SK-N-SH treated with all-trans-retinoic acid at 6 μM for 48 hours (cell line): ENCODE measurements at regions not wholly inside any gene's neighbourhood (a gene's known extent, or its start where the extent isn't known, plus 50 kb on each side); places are given as distances from the start of the nearest gene placed in this dataset.
A peak's percentile ranks its signal among the peaks of the same experiment; 100 is the strongest.

ENCODE experiments used
- ATAC-seq: fragments of 200-7000 bp; cut with Tn5 transposase; 3 replicates; pipeline ENCODE4 v1.9.1; 2020; ENCODE audit warnings: mild to moderate bottlenecking, moderate library complexity
- ARNTL ChIP-seq: fragments of 450-650 bp; formaldehyde crosslinking; IDR thresholded peaks from 2 replicates; pipeline ENCODE4 v1.5.0; 2020; ENCODE audit warnings: low read depth, mild to moderate bottlenecking, moderate library complexity, borderline replicate concordance
- CREB5 ChIP-seq: fragments of 250-450 bp; sonication (Bioruptor Pico); IDR thresholded peaks from 2 replicates; pipeline ENCODE4 v1.5.1; 2020; ENCODE audit warnings: low read depth, mild to moderate bottlenecking, moderate library complexity
- CSDC2 ChIP-seq: fragments of 250-450 bp; sonication (Bioruptor Pico); IDR thresholded peaks from 2 replicates; pipeline ENCODE4 v1.5.0; 2020; ENCODE audit warnings: mild to moderate bottlenecking, moderate library complexity
- CSRNP3 ChIP-seq: fragments of 250-450 bp; sonication (Bioruptor Pico); IDR thresholded peaks from 2 replicates; pipeline ENCODE4 v1.5.1; 2021; ENCODE audit warnings: mild to moderate bottlenecking, moderate library complexity
- ESRRG ChIP-seq: fragments of 250-450 bp; sonication (Bioruptor Pico); IDR thresholded peaks from 2 replicates; pipeline ENCODE4 v1.6.1; 2021; ENCODE audit warnings: mild to moderate bottlenecking
- GLIS3 ChIP-seq: fragments of 250-450 bp; sonication (Bioruptor Pico); IDR thresholded peaks from 2 replicates; pipeline ENCODE4 v1.5.0; 2020; ENCODE audit warnings: mild to moderate bottlenecking, moderate library complexity
- OSR1 ChIP-seq: fragments of 250-450 bp; sonication (Bioruptor Pico); IDR thresholded peaks from 2 replicates; pipeline ENCODE4 v1.8.0; 2022; ENCODE audit warnings: moderate library complexity, mild to moderate bottlenecking, inconsistent platforms
- PATZ1 ChIP-seq: fragments of 250-450 bp; sonication (Bioruptor Pico); IDR thresholded peaks from 2 replicates; pipeline ENCODE4 v1.8.0; 2020; ENCODE audit warnings: mild to moderate bottlenecking, moderate library complexity, borderline replicate concordance
- POU6F1 ChIP-seq: fragments of 250-450 bp; sonication (Bioruptor Pico); IDR thresholded peaks from 2 replicates; pipeline ENCODE4 v1.8.0; 2021; ENCODE audit warnings: low read depth, mild to moderate bottlenecking, moderate library complexity, borderline replicate concordance
- PPARA ChIP-seq: fragments of 250-450 bp; sonication (Bioruptor Pico); IDR thresholded peaks from 2 replicates; pipeline ENCODE4 v1.5.0; 2020; ENCODE audit warnings: mild to moderate bottlenecking, borderline replicate concordance
- SNAI2 ChIP-seq: fragments of 250-450 bp; sonication (Bioruptor Pico); IDR thresholded peaks from 2 replicates; pipeline ENCODE4 v1.5.0; 2020; ENCODE audit warnings: mild to moderate bottlenecking, moderate library complexity
- TCF4 ChIP-seq: fragments of 250-450 bp; sonication (Bioruptor Pico); IDR thresholded peaks from 2 replicates; pipeline ENCODE4 v1.8.0; 2021; ENCODE audit warnings: mild to moderate bottlenecking, moderate library complexity, borderline replicate concordance
- TOX ChIP-seq: fragments of 250-450 bp; sonication (Bioruptor Pico); IDR thresholded peaks from 2 replicates; pipeline ENCODE4 v1.8.0; 2021; ENCODE audit warnings: mild to moderate bottlenecking, moderate library complexity, borderline replicate concordance
- ZC3H10 ChIP-seq: fragments of 250-450 bp; sonication (Bioruptor Pico); IDR thresholded peaks from 2 replicates; pipeline ENCODE4 v1.5.1; 2021; ENCODE audit warnings: mild to moderate bottlenecking, moderate library complexity
- ZFP30 ChIP-seq: fragments of 450-650 bp; formaldehyde crosslinking; IDR thresholded peaks from 2 replicates; pipeline ENCODE4 v1.5.0; 2022; ENCODE audit warnings: mild to moderate bottlenecking, moderate library complexity
- ZNF565 ChIP-seq: fragments of 450-650 bp; formaldehyde crosslinking; conservative IDR thresholded peaks from 2 replicates; pipeline ENCODE4 v1.5.0; 2020; ENCODE audit warnings: low read depth, mild to moderate bottlenecking, moderate library complexity
- ZNF70 ChIP-seq: fragments of 450-650 bp; formaldehyde crosslinking; IDR thresholded peaks from 2 replicates; pipeline ENCODE4 v1.5.0; 2020; ENCODE audit warnings: mild to moderate bottlenecking, moderate library complexity
- ZNF8 ChIP-seq: fragments of 450-650 bp; formaldehyde crosslinking; IDR thresholded peaks from 2 replicates; pipeline ENCODE4 v1.5.0; 2020; ENCODE audit warnings: mild to moderate bottlenecking, moderate library complexity
- TF ChIP-seq, protein P1 (sequence below): fragments of 250-450 bp; sonication (Bioruptor Pico); IDR thresholded peaks from 2 replicates; pipeline ENCODE4 v1.5.0; 2020; ENCODE audit warnings: mild to moderate bottlenecking, moderate library complexity

- TF ChIP-seq SNAI2 (CRISPR knock-in tag) (no peak), GLIS3 (CRISPR knock-in tag) (no peak), TOX (no peak), POU6F1 (no peak), ZNF8 (CRISPR knock-in tag) (no peak), TCF4 (CRISPR knock-in tag) (no peak)
Measured at GRCh38 chr13:79808475-79808874, 327.5 kb downstream of the NDFIP2 start (continued).

GRCh38 chr13:79807554-79807953 lies 326.6 kb downstream of the NDFIP2 start:
- TF ChIP-seq ZNF565 (CRISPR knock-in tag) (no peak), ZFP30 (no peak), PPARA (no peak), ZNF70 (CRISPR knock-in tag) (no peak), ZC3H10 (CRISPR knock-in tag) (no peak), CSDC2 (CRISPR knock-in tag) (no peak), GLIS3 (CRISPR knock-in tag) (no peak), TCF4 (CRISPR knock-in tag) (no peak), ESRRG (CRISPR knock-in tag) (no peak), TOX (no peak), CSRNP3 (CRISPR knock-in tag) (no peak), OSR1 (CRISPR knock-in tag) (no peak)
- TF ChIP-seq, protein P1, sequence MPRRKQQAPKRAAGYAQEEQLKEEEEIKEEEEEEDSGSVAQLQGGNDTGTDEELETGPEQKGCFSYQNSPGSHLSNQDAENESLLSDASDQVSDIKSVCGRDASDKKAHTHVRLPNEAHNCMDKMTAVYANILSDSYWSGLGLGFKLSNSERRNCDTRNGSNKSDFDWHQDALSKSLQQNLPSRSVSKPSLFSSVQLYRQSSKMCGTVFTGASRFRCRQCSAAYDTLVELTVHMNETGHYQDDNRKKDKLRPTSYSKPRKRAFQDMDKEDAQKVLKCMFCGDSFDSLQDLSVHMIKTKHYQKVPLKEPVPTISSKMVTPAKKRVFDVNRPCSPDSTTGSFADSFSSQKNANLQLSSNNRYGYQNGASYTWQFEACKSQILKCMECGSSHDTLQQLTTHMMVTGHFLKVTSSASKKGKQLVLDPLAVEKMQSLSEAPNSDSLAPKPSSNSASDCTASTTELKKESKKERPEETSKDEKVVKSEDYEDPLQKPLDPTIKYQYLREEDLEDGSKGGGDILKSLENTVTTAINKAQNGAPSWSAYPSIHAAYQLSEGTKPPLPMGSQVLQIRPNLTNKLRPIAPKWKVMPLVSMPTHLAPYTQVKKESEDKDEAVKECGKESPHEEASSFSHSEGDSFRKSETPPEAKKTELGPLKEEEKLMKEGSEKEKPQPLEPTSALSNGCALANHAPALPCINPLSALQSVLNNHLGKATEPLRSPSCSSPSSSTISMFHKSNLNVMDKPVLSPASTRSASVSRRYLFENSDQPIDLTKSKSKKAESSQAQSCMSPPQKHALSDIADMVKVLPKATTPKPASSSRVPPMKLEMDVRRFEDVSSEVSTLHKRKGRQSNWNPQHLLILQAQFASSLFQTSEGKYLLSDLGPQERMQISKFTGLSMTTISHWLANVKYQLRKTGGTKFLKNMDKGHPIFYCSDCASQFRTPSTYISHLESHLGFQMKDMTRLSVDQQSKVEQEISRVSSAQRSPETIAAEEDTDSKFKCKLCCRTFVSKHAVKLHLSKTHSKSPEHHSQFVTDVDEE (CRISPR knock-in tag) = no peak
- no peak for ATAC-seq

DNA sequence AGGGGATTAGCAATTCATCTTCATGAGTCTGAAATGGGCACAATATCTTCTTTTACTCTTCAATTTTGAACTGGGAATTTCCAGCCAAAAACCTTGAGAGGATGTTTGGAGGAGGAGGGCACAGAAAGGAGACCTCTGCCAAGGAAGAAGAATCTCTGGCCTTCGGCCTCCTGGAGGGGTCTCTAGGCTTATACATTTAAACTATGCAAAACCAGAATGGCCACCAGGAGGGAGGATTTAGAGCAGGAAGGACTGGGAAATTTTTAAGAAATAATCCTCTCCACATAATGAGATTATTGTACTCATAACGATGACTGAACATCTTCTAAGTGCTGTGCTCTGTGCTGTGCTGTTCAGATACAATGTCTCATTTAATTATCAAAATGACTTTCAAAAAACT lies 325.9 kb downstream of the NDFIP2 start:
- TF ChIP-seq ZFP30 (no peak), CSDC2 (CRISPR knock-in tag) (no peak), OSR1 (CRISPR knock-in tag) (no peak), ARNTL (CRISPR knock-in tag) (no peak), PATZ1 (CRISPR knock-in tag) (no peak), TOX (no peak), ESRRG (CRISPR knock-in tag) (no peak), SNAI2 (CRISPR knock-in tag) (no peak), ZNF565 (CRISPR knock-in tag) (no peak), ZC3H10 (CRISPR knock-in tag) (no peak), CSRNP3 (CRISPR knock-in tag) (no peak), CREB5 (no peak)
- ATAC-seq = peak; percentile 17; the same call in 1 of the 3 replicates
